Spleen (tissue), 7 donors: ENCODE measurements at regions not wholly inside any gene's neighbourhood (a gene's known extent, or its start where the extent isn't known, plus 50 kb on each side); places are given as distances from the start of the nearest gene placed in this dataset.

Source experiments
- CTCF ChIP-seq, 11 experiments: fragments of 200-600 bp in 7 of 11; fragments of 450-650 bp in 4 of 11; sonication (generic) in 4 of 11; IDR thresholded peaks in 8 of 11; conservative IDR thresholded peaks in 3 of 11; 1 replicate in 7 of 11; 2 replicates in 4 of 11; pipeline versions ENCODE4 v1.4.0 to v1.8.0; 2016 to 2021; ENCODE audit warnings: antibody characterized with exemption in 11 of 11, inconsistent platforms in 4 of 11, mild to moderate bottlenecking in 1 of 11
- POLR2AphosphoS5 ChIP-seq, 3 donors: sonication (generic); formaldehyde crosslinking; IDR thresholded peaks; one replicate each; pipeline ENCODE4 v1.5.1; 2017; ENCODE audit warnings: antibody characterized with exemption in 3 of 3
- donor health status: DM: no; HTN: no; CAD: no; lungs with moderate emphysema.
- donor health status: DM: no; HTN: no; CAD: no.
- donor health status: DM: no; HTN: no; CAD: no.

- TF ChIP-seq POLR2AphosphoS5 (IDR thresholded peaks at IDR 0.05) (no peak), CTCF (IDR thresholded peaks at IDR 0.05 in 8 of 11, conservative IDR thresholded peaks at IDR 0.05 in 3 of 11) (no peak)
Measured at GRCh38 chr7:42545049-42545724, 308.2 kb upstream of the GLI3 start.
